Cardiac septum (tissue), 1 donor: ENCODE measurements at regions not wholly inside any gene's neighbourhood (a gene's known extent, or its start where the extent isn't known, plus 50 kb on each side); places are given as distances from the start of the nearest gene placed in this dataset.
"Not testable (repeated sequence)": the region's sequence is repeated elsewhere in the genome, so short reads cannot be mapped to it uniquely, and the experiment has no call there.

ENCODE experiments used
- DNase-seq: peaks from one replicate; pipeline ENCODE4 v3.0.0-alpha.2; 2020; ENCODE audit warnings: low spot score
- intact Hi-C: fragments of 100-400 bp; cut with DNase I; formaldehyde crosslinking; loops from one replicate; pipeline ENCODE4 v1.14.0; 2022
- donor health status: DM: no; HTN: no; CAD: no.

DNA sequence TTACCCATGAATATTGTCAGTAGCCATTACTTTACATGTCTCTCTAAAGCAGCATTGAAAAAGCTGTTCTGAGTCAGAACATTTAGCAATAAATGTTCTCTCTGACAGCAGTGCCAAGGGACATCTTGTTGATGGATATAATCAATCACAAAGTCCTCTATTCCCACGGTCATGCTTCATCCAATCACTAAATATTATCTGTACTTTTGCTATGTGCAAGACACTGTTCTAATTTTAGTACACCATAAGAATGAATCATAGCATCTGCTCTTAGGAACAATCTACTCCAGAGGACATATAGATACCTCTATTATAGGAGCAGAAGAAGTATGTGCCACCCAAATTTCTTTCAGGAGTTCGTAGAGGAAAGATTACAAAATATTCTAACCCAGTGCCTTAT lies 142.5 kb upstream of the MBNL1 start:
- DNase-seq, result no peak
- intact Hi-C loops, result no loop called here

- DNase-seq, result no peak
- intact Hi-C loops, result no loop called here
Observed at GRCh38 chr3:152127058-152127457, 141.7 kb upstream of the MBNL1 start.

DNA sequence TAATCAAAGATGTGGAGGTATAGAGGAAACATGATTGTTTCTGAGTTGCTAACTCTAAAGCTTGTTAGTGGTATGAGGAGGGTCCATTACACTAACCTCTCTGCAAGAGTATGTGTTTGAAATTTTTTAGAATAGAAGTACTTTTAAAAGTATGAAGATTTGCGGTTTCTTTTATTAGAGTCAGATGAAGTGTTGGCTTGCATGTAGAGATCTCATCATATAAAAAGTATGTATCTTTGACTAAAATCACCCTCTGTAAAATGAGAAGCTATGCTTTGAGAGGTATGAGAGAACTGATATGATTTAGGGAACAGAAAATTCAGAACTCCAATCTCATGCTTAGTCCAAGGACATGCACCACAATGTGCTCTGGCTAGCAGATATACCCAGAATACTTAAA lies 140.4 kb upstream of the MBNL1 start:
- DNase-seq, result no peak
- intact Hi-C loops, result no loop called here

DNA sequence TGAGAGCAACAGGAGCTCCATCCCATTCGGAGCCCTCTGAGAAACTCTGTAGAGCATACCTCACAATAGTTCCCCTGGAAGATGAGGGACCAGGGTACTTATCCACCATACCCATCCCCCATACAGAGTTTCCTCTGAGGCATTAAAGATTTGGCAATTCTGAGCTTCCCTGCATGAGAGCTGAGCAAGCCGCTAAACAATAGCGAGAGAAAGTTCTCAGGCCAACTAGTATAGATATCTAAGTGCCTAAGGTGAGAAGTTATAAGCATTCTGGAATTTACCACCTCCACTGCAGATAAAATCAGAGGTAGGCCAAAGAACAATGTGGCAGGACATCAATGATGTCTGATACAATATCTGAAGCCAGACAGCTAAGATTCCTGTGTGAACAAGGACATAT lies 129.1 kb upstream of the MBNL1 start:
- intact Hi-C loops, result no loop called here
- no peak for DNase-seq

DNA sequence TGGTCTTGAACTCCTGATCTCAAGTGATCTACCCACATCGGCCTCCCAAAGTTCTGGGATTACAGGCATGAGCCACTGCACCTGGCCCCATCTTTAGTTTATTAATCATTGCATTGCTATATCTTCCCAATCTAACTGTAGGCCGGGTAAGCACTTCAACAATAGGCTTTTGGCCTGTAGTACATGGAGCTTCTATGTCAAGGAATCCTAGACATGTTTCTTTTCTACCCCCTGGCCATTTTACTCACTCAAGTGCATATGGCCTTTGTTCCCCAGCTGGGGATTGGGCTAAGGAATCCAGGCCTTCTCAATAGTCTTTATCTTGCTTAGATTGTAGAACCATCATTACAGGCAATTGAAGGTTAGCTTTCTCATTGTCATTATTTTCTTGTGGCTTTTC lies 122.3 kb upstream of the MBNL1 start:
- DNase-seq, result no peak
- intact Hi-C loops, result no loop called here

DNA sequence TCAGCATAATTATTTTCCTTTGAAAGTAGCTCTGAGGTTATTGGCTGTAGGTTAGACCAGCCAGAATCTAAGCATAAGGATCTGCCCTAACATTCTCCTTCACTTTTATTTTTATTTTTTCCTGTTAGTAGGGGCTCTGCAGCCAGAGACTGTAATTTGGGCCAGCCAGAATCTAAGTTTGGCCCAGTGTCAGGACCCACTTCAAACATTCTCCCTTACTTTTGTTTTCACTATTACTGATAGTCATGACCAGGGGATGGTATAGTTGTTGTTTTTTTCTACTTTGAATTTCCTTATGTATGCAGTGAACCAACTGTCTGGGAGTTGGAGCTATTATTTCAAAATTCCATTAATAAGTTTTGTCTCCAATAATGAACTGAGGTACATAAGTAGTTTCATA lies 121.0 kb upstream of the MBNL1 start:
- intact Hi-C loops, result loop anchor here (1.0 kb wide), 1 partner anchor 26 kb away; no protein-coding TSS in a partner anchor
- no peak for DNase-seq

DNA sequence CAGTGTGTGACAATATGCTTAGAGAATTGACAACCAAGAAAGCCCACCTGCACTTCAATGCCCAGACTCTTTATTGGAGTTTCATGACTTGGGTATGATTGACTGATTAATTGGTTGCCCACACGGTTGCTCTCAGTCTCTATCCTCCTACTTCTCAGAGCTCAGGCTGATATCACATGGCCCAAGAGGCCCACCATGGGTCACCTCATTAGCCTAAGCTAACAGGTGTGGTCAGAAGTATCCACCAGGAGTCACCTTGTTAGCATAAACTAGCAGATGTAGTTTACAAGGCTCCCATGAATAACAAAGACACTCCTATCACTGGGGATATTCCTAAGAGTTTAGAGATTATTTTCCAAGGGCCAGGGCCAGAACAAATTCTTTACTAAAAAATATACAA lies 120.2 kb upstream of the MBNL1 start:
- no peak for DNase-seq
- intact Hi-C loops, result loop anchor here (1.0 kb wide), 1 partner anchor 25 kb away; no protein-coding TSS in a partner anchor

GRCh38 chr3:152149832-152150231 lies 118.9 kb upstream of the MBNL1 start:
- intact Hi-C loops, result no loop called here
- no peak for DNase-seq

DNA sequence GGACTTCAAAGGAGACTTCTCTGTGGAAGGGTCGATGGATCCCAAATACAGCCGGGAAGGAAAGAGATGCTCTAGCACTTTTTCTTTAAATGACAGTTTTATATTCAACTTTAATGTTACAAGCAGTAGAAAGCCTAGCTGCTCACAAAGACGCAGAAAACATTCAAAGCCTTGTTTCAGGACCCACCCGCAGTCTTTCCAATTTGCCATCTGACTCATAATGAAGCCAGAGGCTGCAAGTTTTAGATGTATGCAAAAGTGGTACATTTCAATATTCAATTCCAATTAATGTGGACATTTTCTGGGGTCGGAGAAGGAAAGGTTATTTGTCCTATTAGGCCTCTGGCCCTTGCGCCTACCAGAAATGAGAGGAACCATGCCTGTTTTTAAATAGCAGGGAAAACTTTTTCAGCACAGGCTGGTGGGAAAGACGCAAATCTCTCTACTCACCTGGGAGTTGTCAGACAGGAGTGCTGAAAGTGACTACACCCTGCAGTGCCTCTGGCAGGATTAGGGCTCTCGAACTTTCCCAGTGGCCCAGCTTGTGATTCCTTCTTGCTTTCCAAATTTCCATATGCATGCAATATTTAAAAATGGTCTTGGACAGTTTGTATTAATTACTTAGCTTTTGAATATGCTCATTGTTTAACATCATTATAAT lies 117.4 kb upstream of the MBNL1 start:
- intact Hi-C loops, result no loop called here

DNA sequence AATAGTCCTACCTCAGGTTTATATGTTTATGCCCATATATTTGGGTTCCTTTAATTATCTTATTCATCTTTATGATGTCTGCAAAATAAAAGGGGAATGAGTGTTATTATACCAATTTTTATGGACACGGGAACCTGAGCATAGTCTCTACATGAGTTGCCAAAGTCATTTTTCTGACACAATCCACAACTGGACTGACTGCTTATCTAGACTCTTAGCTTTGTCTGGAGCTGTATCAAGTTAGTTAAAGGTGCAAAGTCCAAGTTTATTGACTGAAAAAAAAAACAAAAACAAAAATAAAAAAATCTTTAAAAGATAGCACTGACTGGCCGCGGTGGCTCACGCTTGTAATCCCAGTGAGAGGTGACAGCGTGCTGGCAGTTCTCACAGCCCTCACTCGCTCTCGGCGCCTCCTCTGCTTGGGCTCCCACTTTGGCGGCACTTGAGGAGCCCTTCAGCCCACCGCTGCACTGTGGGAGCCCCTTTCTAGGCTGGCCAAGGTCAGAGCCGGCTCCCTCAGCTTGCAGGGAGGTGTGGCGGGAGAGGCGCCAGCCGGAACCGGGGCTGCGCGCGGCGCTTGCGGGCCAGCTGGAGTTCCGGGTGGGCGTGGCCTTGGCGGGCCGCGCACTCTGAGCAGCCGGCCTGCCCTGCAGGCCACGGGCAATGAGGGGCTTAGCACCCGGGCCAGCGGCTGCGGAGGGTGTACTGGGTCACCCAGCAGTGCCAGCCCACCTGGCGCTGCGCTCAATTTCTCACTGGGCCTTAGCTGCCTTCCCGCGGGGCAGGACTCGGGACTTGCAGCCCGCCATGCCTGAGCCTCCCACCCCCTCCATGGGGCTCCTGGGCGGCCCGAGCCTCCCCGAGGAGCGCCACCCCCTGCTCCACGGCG lies 116.6 kb upstream of the MBNL1 start:
- intact Hi-C loops, result not testable (repeated sequence)

More for the DNA sequence above, 117.4 kb upstream of the MBNL1 start:
- no peak for DNase-seq

GRCh38 chr3:152153115-152153514 lies 115.6 kb upstream of the MBNL1 start:
- intact Hi-C loops, DNase-seq: not testable (repeated sequence)

More for the DNA sequence above, 116.6 kb upstream of the MBNL1 start:
- DNase-seq, result not testable (repeated sequence)

- intact Hi-C loops, result no loop called here
- no peak for DNase-seq
Observed at GRCh38 chr3:152155246-152156020, 113.3 kb upstream of the MBNL1 start.

GRCh38 chr3:152156880-152157279 lies 111.8 kb upstream of the MBNL1 start:
- intact Hi-C loops, result no loop called here
- no peak for DNase-seq

DNA sequence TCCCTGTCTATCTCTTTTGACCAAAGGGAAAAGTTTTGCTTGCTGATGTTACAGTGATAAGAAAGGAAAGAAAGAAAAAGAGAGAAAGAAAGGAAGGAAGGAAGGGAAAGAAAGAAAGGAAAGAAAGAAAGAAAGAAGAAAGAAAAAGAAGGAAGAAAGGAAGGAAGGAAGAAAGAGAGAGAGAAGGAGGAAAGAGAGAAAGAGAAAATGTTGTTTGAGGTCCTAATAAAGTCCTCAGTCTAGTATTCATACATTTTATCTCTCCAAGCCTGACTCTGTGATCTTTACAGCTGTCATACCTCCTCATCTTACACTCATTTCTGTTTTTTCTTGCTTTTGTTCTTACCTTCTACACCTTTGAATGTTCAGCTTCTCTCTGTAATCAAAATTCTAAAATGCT lies 111.4 kb upstream of the MBNL1 start:
- no peak for DNase-seq
- intact Hi-C loops, result no loop called here

DNA sequence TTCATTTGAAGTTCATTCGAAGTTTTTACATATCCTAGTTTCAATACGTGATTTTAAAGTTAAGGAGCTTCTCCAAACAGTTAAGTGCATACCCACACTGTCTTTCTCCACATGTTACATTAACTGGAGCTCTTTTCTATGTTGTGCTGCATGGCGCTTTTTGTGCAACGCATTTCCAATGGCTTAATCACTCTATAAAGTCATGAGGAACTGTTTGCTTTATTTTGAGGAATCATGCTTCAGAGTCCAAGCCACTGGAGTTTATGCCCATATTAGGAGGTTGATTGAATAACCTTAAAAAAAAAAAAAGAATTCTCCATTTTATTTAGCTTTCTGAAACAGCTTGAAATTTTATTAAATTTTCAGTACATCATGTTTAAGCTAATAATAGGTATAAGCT lies 109.4 kb upstream of the MBNL1 start:
- DNase-seq, result no peak
- intact Hi-C loops, result no loop called here

DNA sequence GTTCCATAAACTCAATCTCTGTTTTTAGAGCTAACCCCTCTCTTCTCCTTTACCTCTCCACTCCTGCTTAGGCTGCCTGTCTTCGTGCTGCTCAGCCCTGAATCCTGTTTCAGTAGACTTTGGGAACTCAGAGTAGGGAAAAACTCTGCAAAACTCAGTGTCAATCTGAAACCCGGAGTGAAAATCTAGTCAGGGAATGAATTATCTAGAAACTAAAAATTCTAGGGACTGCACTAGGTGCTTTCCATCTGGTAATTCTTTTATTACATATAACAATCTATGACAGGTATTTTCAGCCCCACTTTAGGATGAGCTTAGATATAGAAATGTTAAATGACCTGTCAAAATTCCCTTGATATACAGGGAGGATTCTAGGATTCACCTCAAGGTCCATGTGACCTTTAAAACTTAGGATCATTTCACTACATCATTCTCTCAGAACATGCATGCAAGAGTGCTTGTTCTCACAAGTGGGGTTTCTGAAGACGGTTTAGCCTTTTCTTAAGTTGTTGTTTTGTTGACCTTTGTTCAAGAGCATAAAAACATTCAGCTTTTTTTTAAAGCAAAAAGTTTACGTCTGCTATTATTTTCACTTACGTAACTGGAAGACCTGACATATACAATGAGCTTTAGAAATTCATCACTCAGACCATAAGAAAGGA lies 108.2 kb upstream of the MBNL1 start:
- intact Hi-C loops, result no loop called here
- no peak for DNase-seq

DNA sequence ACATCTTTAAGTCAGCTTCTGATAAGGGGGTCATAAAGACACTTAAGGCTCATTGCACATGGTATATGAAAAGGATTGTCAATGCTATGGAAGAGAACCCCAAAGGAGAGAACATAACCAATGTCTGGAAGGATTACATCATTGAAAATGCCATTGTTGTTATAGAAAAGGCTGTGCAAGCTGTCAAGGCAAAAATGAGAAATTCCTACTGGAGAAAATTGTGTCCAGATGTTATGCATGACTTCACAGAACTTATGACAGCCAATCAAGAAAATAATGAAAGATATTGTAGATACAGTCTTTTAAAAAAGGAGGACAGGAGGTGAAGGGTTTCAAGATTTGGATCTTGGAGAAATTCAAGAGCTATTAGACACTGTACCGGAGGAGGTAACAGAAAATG lies 96.3 kb upstream of the MBNL1 start:
- intact Hi-C loops, result no loop called here
- no peak for DNase-seq

DNA sequence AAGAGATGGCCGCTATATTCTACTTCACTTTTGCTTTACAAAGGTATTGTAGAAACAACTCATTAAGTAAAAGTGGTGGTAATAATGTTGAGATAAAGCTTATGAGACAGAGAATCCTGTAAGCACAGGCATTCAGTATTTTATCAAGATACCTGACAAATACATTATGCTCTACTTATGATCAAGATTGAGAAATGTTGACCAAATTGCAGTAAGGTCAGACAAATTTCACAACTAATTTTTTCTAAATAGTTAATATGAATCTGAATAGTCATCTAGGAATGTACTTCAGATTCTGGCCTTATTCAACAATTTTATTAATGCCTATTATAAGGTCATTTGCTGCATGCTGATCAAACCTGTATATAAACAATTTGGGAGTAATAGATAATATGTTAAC lies 95.1 kb upstream of the MBNL1 start:
- no peak for DNase-seq
- intact Hi-C loops, result loop anchor here (1.0 kb wide), 1 partner anchor 25 kb away; no protein-coding TSS in a partner anchor

DNA sequence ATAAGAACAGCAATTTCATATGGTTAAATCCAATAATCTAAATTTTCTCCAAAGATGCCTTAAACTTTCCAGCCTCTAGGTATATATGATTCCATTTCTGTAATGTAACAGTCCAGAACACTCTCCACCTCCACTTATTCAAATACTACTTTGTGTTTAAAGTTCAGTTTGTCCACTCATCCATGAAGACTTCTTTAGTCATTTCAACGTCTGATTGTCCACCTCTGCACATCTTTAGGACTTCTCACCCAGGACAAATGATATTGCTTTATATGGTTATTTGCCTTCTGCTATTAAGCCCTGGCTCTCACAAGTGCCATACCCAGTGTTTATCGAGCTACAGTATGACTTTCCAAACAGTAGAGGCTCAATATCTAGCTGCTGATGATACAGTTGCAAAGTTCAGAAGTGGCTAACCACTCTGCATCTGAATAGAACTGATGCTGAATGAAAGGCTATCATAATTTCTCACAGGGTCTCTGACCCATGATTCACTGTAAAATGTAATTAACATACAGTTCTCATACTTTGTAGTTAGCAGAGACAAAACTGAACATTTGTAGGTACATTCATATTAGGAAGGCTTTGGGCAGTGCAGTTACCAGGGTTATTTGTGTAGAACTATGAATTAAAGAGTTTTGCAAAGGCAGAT lies 93.7 kb upstream of the MBNL1 start:
- intact Hi-C loops, result no loop called here
- no peak for DNase-seq
